GM18502 (cell line): ENCODE measurements at regions not wholly inside any gene's neighbourhood (a gene's known extent, or its start where the extent isn't known, plus 50 kb on each side); places are given as distances from the start of the nearest gene placed in this dataset.

ENCODE experiments used
- ATAC-seq: cut with Tn5 transposase; IDR thresholded peaks from one replicate; pipeline ENCODE4 v1.9.1; 2021; ENCODE audit warnings: mild to moderate bottlenecking; ENCODE audit not compliant: unreplicated experiment, poor library complexity

- peak; percentile 66 for ATAC-seq
Observed at GRCh38 chr10:3873728-3874461, 88.9 kb upstream of the KLF6 start.

GRCh38 chr10:3872712-3873329, 87.8 kb upstream of the KLF6 start:
- no peak for ATAC-seq

DNA sequence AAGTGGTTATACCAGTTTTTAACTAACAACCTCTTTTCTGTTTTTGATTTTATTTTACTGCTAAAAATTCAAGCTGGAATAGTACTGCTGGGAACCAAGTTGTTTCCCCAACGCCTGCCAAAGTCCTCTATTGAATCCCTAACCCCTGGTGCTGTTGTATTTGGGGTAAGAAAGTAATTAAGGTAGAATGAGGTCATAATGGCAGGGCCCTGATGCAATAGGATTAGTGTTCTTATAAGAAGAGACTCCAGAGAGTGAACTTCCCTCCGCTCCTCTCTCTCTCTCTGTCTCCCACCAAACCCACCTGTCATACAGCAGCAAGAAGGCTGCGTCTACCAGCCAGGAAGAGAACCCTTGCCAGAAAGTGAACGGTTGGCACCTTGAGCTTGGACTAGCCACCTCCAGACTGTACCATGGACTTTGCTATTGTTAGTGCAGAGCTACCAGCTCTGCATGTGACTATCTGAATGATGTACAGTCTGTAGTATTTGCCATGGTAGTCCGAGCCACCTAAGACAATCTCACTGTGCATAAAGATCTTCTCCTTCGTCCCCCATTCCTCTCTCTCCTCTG, 86.5 kb upstream of the KLF6 start:
- no peak for ATAC-seq

DNA sequence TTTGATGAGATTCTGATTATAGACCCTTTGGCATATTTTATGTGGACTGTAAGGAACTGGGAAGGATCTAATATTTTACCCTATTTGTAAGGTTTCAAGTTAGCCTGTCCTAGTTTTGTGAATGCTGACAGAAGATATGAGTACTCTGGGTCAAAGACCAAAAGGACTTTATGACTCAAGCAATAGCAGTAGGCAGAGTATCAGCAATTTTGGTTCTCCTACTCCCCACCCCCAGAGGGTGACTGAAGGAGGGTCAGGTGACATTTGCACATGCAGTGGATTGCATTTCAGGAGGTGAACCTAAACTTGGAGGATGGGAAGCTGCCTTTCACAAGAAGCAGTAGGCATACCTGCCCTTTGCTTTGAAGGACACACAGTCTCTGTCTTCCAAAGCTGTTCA, 84.0 kb upstream of the KLF6 start:
- ATAC-seq = peak; percentile 40

- ATAC-seq = no peak
Observed at GRCh38 chr10:3868271-3868664, 83.3 kb upstream of the KLF6 start.

GRCh38 chr10:3867454-3868270, 82.7 kb upstream of the KLF6 start:
- no peak for ATAC-seq

- peak; percentile 43 for ATAC-seq
Observed at GRCh38 chr10:3866332-3866731, 81.3 kb upstream of the KLF6 start.

- no peak for ATAC-seq
Observed at GRCh38 chr10:3865565-3865964, 80.6 kb upstream of the KLF6 start.

- ATAC-seq = no peak
Observed at GRCh38 chr10:3861795-3862194, 76.8 kb upstream of the KLF6 start.

GRCh38 chr10:3858051-3858845, 73.2 kb upstream of the KLF6 start:
- no peak for ATAC-seq

DNA sequence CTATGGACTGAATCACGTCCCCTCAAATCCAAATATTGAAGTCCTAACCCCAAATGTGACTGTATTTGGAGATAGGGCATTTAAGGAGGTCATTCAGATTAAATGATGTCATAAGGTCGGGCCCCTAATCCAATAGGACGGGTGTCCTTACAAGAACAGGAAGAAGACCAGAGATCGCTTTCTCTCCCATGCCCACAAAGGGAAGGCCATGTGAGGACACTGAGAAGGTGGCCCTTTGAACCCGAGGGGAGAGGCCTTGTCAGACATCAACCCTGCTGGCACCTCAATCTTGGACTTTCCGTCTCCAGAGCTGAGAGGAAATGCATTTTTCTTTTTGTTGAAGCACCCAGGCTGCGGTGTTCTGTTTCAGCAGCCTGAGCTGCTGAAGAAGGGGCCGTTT, 72.3 kb upstream of the KLF6 start:
- no peak for ATAC-seq

DNA sequence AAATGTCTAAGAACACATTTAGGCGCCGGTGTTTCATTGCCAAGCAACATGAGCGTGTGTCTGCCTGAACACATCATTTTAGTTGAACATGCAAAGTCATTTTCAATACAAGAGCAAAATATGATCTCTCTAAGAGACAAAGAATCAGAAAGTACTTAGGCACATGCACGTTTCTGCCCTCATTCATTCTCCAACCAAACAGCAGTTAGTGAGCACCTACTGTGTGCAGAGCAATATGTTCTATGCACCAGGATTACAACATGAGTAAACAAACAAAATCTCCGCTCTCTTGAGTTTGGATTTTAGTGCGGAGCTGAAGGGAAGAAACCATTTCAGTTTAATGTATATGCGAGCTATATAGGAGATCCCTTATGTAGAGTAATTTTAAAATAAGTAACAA, 71.6 kb upstream of the KLF6 start:
- no peak for ATAC-seq

DNA sequence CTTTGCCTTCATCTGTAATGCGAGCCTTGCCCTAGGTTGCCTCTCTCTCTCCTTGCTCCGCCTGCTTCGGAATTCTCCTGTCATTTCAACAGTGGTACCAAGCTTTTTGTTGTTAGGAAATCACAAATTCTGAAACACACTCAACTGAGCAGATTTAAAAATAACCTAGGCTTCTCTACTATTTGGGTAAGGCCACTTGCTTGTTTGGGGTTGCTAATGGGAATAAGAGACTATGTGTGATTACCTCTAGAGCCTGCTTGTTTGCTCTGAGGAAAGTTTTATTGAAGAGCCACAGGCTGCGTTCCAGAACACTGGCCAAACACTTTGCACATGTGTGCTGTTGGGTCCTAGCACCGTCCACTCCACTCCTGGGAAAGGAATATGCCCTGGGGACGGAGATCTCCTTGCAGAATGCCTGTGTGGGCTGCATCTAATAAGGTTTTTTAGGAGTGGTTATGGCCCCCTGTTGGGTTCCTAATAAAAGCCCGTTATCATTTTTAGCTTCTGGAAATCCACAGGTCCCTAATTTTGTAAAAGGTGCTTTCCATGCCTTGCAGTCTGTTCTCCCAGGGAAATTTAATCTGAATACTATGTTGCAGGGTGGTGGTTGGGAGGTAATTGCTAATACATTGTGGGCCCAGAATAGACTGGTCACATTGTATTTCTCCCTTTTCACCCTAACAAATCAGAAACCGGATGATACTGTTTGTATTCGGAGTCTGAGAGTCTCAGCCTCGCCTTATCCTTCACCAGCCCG, 68.7 kb upstream of the KLF6 start:
- no peak for ATAC-seq

DNA sequence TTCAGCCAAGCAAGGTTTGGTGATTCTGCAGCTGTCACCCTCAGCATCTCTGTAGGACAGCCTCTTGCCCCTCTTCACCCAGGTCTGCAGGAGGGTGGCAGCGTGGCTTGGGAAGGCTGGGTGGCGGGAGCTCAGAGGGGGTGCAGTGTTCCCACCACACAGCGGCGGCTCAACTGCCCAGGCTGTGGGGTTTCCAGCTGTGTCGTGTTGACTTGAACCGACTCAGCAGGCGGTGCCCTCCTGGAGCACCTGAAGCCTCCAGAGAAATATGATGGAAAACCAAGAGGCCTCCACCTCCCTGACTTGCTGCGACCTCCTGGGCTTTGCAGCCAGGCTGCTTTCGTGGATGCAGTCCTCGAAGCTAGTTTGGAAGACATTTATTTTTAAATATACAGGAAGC, 68.0 kb upstream of the KLF6 start:
- ATAC-seq = no peak

- ATAC-seq = peak; percentile 91
Observed at GRCh38 chr10:3852147-3852904, 67.3 kb upstream of the KLF6 start.

DNA sequence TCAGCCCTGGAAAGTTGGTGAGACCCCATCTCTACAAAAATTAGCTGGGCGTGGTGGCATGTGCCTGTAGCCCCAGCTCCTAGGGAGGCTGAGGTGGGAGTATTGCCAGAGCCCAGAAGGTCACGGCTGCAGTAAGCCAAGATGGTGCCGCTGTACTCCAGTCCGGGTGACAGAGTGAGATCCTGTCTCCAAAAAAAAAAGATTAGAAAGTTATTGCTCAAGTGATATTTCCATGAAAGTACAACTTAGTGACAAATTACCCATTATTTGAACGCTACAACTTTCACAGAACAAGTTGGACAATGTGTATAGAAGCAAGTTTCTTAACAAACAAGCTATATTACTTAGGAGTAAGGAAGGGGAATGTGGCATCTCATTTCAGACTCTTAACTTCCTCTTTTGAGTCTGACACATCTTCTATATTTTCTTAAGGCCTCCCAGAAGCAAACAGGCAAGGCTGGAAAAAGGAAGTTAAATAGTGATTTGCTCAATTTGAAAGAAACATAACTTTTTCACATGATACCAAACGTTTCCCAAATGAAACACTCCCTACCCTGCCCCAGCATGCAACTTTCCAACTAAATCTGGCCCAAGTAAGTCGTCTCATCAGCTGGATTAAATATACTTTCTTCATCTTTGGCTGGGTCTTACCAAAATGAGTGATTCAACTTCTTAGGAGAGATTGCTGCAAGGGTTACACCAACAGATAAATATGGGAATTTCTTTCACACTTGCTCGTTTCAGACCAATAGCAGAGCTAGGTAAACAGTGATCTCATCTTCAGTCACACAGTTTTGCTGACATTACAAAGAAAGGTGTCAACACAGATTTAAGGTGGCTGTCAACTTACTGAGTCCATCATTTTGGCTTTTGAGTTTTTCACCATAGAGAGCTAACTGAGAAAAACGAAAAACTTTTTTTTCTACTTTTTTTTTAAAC, 66.3 kb upstream of the KLF6 start:
- peak; percentile 29 for ATAC-seq

DNA sequence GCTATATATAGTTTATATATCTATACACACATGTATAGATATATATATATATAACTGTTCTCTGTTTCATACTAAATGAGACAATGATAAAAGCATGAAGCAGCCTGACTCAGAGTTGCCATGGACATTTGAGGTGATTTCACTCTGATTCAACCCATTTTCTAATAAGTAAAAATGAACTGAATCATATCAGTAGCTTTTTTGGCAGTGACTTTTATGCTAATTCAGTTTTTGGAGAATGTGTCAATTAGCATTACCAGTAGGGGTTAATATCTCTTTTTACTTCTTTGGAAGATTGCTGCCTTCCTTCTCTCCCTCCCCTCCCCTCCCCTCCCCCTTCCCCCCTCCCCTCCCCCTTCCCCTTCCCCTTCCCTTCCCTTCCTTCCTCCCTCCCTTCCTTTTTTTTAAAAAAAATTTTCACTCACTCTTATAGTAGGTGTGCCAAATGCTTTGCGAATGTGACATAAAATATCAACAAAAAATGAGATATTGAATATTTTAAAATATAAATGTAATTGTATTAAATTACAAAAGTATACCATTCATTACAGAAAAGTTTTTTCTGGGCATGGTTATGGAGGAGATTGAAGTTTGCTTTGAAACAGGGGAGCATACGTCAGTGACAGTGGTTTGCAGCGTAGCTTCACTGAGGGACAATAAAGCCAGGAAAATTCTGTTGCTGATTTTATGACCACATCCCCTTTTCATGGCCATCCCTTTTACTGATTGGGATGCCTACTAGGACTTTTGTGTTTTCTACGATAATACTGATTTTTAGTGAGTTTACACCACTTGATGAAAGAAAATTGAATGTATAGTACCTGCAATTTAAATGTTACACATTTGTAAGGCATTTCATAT, 64.0 kb upstream of the KLF6 start:
- ATAC-seq = no peak
